Cardiac fibroblast (primary cell): ENCODE measurements at regions not wholly inside any gene's neighbourhood (a gene's known extent, or its start where the extent isn't known, plus 50 kb on each side); places are given as distances from the start of the nearest gene placed in this dataset.
"Not testable (repeated sequence)": the region's sequence is repeated elsewhere in the genome, so short reads cannot be mapped to it uniquely, and the experiment has no call there.

ENCODE experiments used
- DNase-seq, 2 donors: peaks; one replicate each; pipeline versions ENCODE4 v3.0.0 to v3.0.0-alpha.2; 2010; ENCODE audit warnings: low read depth in 2 of 2
- H3K4me3 ChIP-seq, 2 donors: replicated peaks in 1 of 2; 1 replicate in 1 of 2; 2 replicates in 1 of 2; pipeline ENCODE4 v1.5.1; 2011; ENCODE audit warnings: low read depth in 2 of 2, low read length in 2 of 2, mild to moderate bottlenecking in 2 of 2, moderate library complexity in 1 of 2
- CTCF ChIP-seq: IDR thresholded peaks from one replicate; pipeline ENCODE4 v1.5.1; 2011; ENCODE audit warnings: low read depth, mild to moderate bottlenecking, low read length, inconsistent platforms

- DNase-seq, result peak; percentile 29 to 68
- no peak overlapping the region for H3K4me3 ChIP-seq
Measured at GRCh38 chr7:149704507-149704906, 68.9 kb downstream of the ZNF467 start.

GRCh38 chr7:149703044-149703650 is 70.2 kb downstream of the ZNF467 start:
- no peak for TF ChIP-seq CTCF
- DNase-seq, result no peak
- no peak overlapping the region for H3K4me3 ChIP-seq

More at GRCh38 chr7:149704507-149704906, 68.9 kb downstream of the ZNF467 start:
- no peak for TF ChIP-seq CTCF

GRCh38 chr7:149701495-149702240 is 71.7 kb downstream of the ZNF467 start:
- H3K4me3 ChIP-seq, result no peak overlapping the region
- no peak for TF ChIP-seq CTCF
- no peak for DNase-seq

GRCh38 chr7:149697767-149698166 is 75.6 kb downstream of the ZNF467 start:
- DNase-seq, H3K4me3 ChIP-seq: not testable (repeated sequence)

- TF ChIP-seq CTCF, result no peak
- no peak for DNase-seq
- no peak overlapping the region for H3K4me3 ChIP-seq
Measured at GRCh38 chr7:149696280-149696679, 77.1 kb downstream of the ZNF467 start.

GRCh38 chr7:149692557-149692982 is 80.8 kb downstream of the ZNF467 start:
- peak overlapping the region; percentile 17 to 38 for H3K4me3 ChIP-seq
- no peak for TF ChIP-seq CTCF
- no peak for DNase-seq

- H3K4me3 ChIP-seq, result peak overlapping the region in 1 of 2 donors; percentile 38
- DNase-seq, result no peak
- no peak for TF ChIP-seq CTCF
Measured at GRCh38 chr7:149692056-149692455, 81.3 kb downstream of the ZNF467 start.
